Stimulated activated naive CD8-positive, alpha-beta T cell treated with anti-CD3 and anti-CD28 coated beads, Interleukin-15, Interleukin-2, amounts not matched to agents 100 ng/mL and 50 ng/mL, for 24 hours (primary cell): ENCODE measurements at regions not wholly inside any gene's neighbourhood (a gene's known extent, or its start where the extent isn't known, plus 50 kb on each side); places are given as distances from the start of the nearest gene placed in this dataset.

ENCODE experiments used
- H3K27ac Mint-ChIP-seq: one replicate; pipeline ENCODE4 v1.8.0; 2021; ENCODE audit warnings: mild to moderate bottlenecking, mixed read lengths
- H3K27me3 Mint-ChIP-seq: one replicate; pipeline ENCODE4 v1.8.0; 2021; ENCODE audit warnings: mixed read lengths
- H3K36me3 Mint-ChIP-seq: one replicate; pipeline ENCODE4 v1.8.0; 2021; ENCODE audit warnings: low read depth, mixed read lengths
- H3K4me1 Mint-ChIP-seq: one replicate; pipeline ENCODE4 v1.8.0; 2021; ENCODE audit warnings: low read depth, mixed read lengths
- H3K4me3 Mint-ChIP-seq: one replicate; pipeline ENCODE4 v1.8.0; 2021; ENCODE audit warnings: mild to moderate bottlenecking, mixed read lengths
- H3K9me3 Mint-ChIP-seq: one replicate; pipeline ENCODE4 v1.8.0; 2021; ENCODE audit warnings: mixed read lengths

GRCh38 chr9:134252084-134252830, 74.0 kb upstream of the RXRA start:
- Mint-ChIP-seq H3K9me3 (peaks cover 4% of the 10 kb centered on the region), H3K4me3 (no peak overlapping the region), H3K27me3 (no peaks in the 10 kb centered on the region), H3K36me3 (no peaks in the 10 kb centered on the region), H3K27ac (no peak overlapping the region), H3K4me1 (no peaks in the 10 kb centered on the region)

- Mint-ChIP-seq H3K36me3 (no peaks in the 10 kb centered on the region), H3K4me3 (no peak overlapping the region), H3K27me3 (no peaks in the 10 kb centered on the region), H3K4me1 (no peaks in the 10 kb centered on the region), H3K27ac (peak overlapping the region; percentile 1), H3K9me3 (no peaks in the 10 kb centered on the region)
Observed at GRCh38 chr9:134253606-134254205, 72.5 kb upstream of the RXRA start.

GRCh38 chr9:134258332-134258731, 67.9 kb upstream of the RXRA start:
- Mint-ChIP-seq H3K27me3 (no peaks in the 10 kb centered on the region), H3K27ac (no peak overlapping the region), H3K4me1 (no peaks in the 10 kb centered on the region), H3K4me3 (no peak overlapping the region), H3K36me3 (no peaks in the 10 kb centered on the region), H3K9me3 (no peaks in the 10 kb centered on the region)

GRCh38 chr9:134258828-134259546, 67.3 kb upstream of the RXRA start:
- Mint-ChIP-seq H3K4me3 (no peak overlapping the region), H3K36me3 (no peaks in the 10 kb centered on the region), H3K27me3 (peaks cover 4% of the 10 kb centered on the region), H3K4me1 (no peaks in the 10 kb centered on the region), H3K27ac (no peak overlapping the region), H3K9me3 (no peaks in the 10 kb centered on the region)

GRCh38 chr9:134259708-134260107, 66.5 kb upstream of the RXRA start:
- H3K27ac Mint-ChIP-seq = no peak overlapping the region

GRCh38 chr9:134260801-134261200, 65.5 kb upstream of the RXRA start:
- H3K36me3 Mint-ChIP-seq = no peaks in the 10 kb centered on the region
- H3K27ac Mint-ChIP-seq = no peak overlapping the region
- H3K4me3 Mint-ChIP-seq = no peak overlapping the region
- H3K27me3 Mint-ChIP-seq = peaks cover 5% of the 10 kb centered on the region
- no peaks in the 10 kb centered on the region for H3K4me1 Mint-ChIP-seq
- H3K9me3 Mint-ChIP-seq = no peaks in the 10 kb centered on the region

More at GRCh38 chr9:134259708-134260107, 66.5 kb upstream of the RXRA start:
- Mint-ChIP-seq H3K9me3 (no peaks in the 10 kb centered on the region), H3K4me3 (no peak overlapping the region), H3K27me3 (peaks cover 4% of the 10 kb centered on the region), H3K36me3 (no peaks in the 10 kb centered on the region), H3K4me1 (no peaks in the 10 kb centered on the region)

GRCh38 chr9:134262035-134262434, 64.2 kb upstream of the RXRA start:
- no peak overlapping the region for H3K4me3 Mint-ChIP-seq
- H3K36me3 Mint-ChIP-seq = no peaks in the 10 kb centered on the region
- H3K4me1 Mint-ChIP-seq = no peaks in the 10 kb centered on the region
- no peak overlapping the region for H3K27ac Mint-ChIP-seq
- no peaks in the 10 kb centered on the region for H3K9me3 Mint-ChIP-seq
- H3K27me3 Mint-ChIP-seq = peaks cover 16% of the 10 kb centered on the region

GRCh38 chr9:134263596-134263995, 62.7 kb upstream of the RXRA start:
- Mint-ChIP-seq H3K27me3 (peaks cover 16% of the 10 kb centered on the region), H3K36me3 (no peaks in the 10 kb centered on the region), H3K4me3 (no peak overlapping the region), H3K9me3 (no peaks in the 10 kb centered on the region), H3K27ac (no peak overlapping the region), H3K4me1 (peaks cover 6% of the 10 kb centered on the region)

GRCh38 chr9:134264169-134264568, 62.1 kb upstream of the RXRA start:
- peaks cover 16% of the 10 kb centered on the region for H3K27me3 Mint-ChIP-seq
- no peaks in the 10 kb centered on the region for H3K9me3 Mint-ChIP-seq
- no peaks in the 10 kb centered on the region for H3K36me3 Mint-ChIP-seq
- no peak overlapping the region for H3K27ac Mint-ChIP-seq
- no peak overlapping the region for H3K4me3 Mint-ChIP-seq
- H3K4me1 Mint-ChIP-seq = peaks cover 7% of the 10 kb centered on the region

GRCh38 chr9:134265078-134265477, 61.2 kb upstream of the RXRA start:
- H3K4me3 Mint-ChIP-seq = no peak overlapping the region
- H3K27me3 Mint-ChIP-seq = peaks cover 16% of the 10 kb centered on the region

GRCh38 chr9:134266418-134266817, 59.8 kb upstream of the RXRA start:
- Mint-ChIP-seq H3K27ac (peak overlapping the region; percentile 1), H3K27me3 (peaks cover 16% of the 10 kb centered on the region), H3K36me3 (no peaks in the 10 kb centered on the region), H3K9me3 (no peaks in the 10 kb centered on the region), H3K4me1 (peaks cover 7% of the 10 kb centered on the region), H3K4me3 (no peak overlapping the region)

More at GRCh38 chr9:134265078-134265477, 61.2 kb upstream of the RXRA start:
- peaks cover 7% of the 10 kb centered on the region for H3K4me1 Mint-ChIP-seq
- H3K27ac Mint-ChIP-seq = no peak overlapping the region
- H3K9me3 Mint-ChIP-seq = no peaks in the 10 kb centered on the region
- no peaks in the 10 kb centered on the region for H3K36me3 Mint-ChIP-seq

GRCh38 chr9:134267305-134267880, 58.9 kb upstream of the RXRA start:
- Mint-ChIP-seq H3K4me1 (peaks cover 7% of the 10 kb centered on the region), H3K36me3 (no peaks in the 10 kb centered on the region), H3K27me3 (peaks cover 16% of the 10 kb centered on the region), H3K4me3 (no peak overlapping the region), H3K9me3 (no peaks in the 10 kb centered on the region), H3K27ac (no peak overlapping the region)

GRCh38 chr9:134267881-134268724, 58.2 kb upstream of the RXRA start:
- H3K27me3 Mint-ChIP-seq = peaks cover 16% of the 10 kb centered on the region
- peaks cover 7% of the 10 kb centered on the region for H3K4me1 Mint-ChIP-seq
- H3K27ac Mint-ChIP-seq = no peak overlapping the region
- H3K4me3 Mint-ChIP-seq = no peak overlapping the region
- no peaks in the 10 kb centered on the region for H3K36me3 Mint-ChIP-seq
- H3K9me3 Mint-ChIP-seq = no peaks in the 10 kb centered on the region

GRCh38 chr9:134268747-134269146, 57.5 kb upstream of the RXRA start:
- no peaks in the 10 kb centered on the region for H3K9me3 Mint-ChIP-seq

More at GRCh38 chr9:134268747-134269146, 57.5 kb upstream of the RXRA start:
- H3K27me3 Mint-ChIP-seq = peaks cover 14% of the 10 kb centered on the region
- H3K4me3 Mint-ChIP-seq = no peak overlapping the region
- peaks cover 7% of the 10 kb centered on the region for H3K4me1 Mint-ChIP-seq
- H3K27ac Mint-ChIP-seq = no peak overlapping the region
- no peaks in the 10 kb centered on the region for H3K36me3 Mint-ChIP-seq
